D341Med (cell line): ENCODE measurements at regions not wholly inside any gene's neighbourhood (a gene's known extent, or its start where the extent isn't known, plus 50 kb on each side); places are given as distances from the start of the nearest gene placed in this dataset.

Experiments used
- DNase-seq: peaks from one replicate; pipeline ENCODE4 v3.0.0; 2012; ENCODE audit warnings: low spot score

GRCh38 chr4:188554413-188554812 lies 415.2 kb downstream of the TRIML1 start:
- DNase-seq, result no peak

DNA sequence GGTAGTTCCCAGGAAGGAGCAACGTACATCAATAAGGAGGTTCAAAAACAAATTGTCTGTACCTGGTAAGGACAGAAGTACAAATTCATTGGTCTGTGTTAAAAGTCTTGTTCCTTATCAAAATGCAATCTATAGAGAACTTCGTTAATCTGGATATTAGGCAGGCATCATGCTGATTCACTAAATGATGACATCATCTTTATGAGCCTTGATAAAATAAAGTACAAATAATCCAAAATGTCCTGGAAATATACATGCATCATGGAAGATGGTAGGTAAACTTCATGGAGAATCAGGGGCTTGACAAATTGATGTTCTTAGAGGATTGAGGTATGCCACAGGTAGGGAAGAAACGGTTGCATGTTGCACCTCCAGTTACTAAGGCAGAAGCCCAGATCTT lies 433.9 kb downstream of the TRIML1 start:
- DNase-seq, result no peak

- DNase-seq, result no peak
Observed at GRCh38 chr4:188578657-188579056, 439.4 kb downstream of the TRIML1 start.

DNA sequence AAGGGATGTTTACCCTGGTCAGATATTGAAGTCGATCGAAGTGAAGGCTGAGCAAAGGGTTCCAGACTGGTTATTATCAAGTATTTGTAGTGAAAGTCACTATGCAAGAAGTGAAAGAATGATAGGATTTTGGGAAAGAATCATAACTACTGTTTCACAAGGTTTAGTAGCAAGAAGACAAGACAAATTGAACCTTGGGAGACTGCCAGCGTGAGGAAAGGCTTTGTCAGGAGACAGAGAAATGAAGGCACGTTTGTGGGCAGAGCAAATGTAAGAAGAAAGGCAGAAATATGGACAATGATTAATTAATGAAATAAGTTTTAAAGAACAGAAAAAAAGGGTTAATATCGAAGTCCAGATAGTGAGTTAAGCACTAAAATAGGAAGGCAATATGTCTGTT lies 456.8 kb downstream of the TRIML1 start:
- no peak for DNase-seq

DNA sequence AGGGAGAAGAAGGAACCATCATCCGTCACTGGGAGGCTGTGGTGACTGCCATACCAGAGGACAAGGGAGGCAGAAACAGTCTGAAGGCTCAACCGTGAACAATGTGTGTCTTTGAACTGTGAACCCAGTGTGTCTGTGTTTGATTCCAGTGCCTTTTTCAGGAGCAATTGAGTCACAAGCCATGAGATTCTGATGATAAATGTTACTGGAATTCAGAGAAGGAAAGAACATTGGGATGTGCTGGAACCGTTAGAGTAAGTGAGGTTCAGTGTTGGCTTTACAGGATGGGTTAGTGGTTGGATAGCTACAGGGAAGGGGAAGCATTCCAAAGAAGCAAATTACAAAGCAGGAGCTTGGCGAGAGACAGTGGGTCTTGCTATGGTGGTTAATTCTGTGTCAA lies 464.4 kb downstream of the TRIML1 start:
- DNase-seq, result no peak

GRCh38 chr4:188606635-188607034 lies 467.4 kb downstream of the TRIML1 start:
- no peak for DNase-seq

GRCh38 chr4:188611143-188611542 lies 471.9 kb downstream of the TRIML1 start:
- DNase-seq, result no peak

DNA sequence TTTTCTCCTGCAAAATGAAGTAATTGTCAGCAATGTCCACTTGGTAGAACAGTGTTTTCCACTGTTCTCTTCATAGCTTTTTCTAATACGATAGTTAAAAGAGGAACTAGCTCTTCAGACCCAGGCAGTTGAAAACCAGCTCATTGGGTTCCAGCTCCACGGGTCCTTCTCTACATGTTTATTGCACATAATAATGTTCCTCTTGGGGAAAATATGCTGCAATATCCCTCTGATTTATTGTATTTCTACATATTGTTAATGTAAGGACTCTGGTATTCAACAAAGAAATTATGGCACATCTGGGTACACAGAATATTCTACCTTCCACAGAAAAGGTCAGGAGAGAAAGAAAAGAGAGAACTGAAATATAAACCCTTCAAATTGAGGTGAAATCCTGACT lies 473.4 kb downstream of the TRIML1 start:
- no peak for DNase-seq

- DNase-seq, result no peak
Observed at GRCh38 chr4:188613976-188614375, 474.7 kb downstream of the TRIML1 start.

GRCh38 chr4:188619456-188620149 lies 480.4 kb downstream of the TRIML1 start:
- DNase-seq, result no peak

DNA sequence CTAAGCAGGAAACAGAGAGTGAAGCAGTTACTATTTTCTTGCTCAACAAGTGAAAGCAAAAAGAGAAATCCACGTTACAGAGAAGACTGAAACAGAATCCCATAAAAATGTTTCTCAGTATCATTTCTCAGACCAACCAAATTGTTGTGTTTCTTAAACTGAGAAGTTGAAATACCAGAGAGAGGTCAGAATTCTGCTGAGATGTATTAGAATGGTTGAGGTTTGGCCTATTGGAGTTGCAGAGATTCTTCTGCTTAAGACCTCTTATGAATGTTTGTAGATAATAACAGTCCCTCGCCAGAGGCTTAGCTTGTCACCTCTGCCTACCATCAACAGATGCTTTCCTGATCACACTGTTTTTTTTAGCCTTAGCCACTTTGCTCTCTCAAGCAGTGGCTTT lies 481.4 kb downstream of the TRIML1 start:
- DNase-seq, result no peak

DNA sequence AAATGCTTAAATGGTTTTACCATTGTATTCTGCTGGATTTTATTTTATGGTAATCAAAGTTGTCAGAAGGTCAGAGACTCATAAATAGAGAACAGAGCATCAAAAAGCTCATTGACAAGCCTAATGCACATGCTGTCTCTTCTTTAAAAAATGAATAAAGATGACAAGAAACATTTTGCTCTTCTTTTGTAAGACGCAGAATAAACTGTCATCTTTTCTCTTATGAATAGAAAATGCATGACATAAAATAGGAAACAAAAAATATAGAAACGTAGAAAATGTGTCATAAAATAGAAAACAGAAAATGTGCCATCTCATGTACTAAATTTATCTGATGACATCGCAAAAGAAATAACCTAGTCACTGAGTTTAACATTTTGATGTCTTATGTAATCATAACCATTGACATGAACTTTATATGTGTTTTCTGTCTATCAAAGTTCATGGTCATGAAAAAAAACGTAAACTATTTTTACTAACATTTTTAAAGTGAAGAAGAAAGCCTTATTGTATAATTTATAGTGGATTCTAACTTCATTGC lies 484.1 kb downstream of the TRIML1 start:
- no peak for DNase-seq

DNA sequence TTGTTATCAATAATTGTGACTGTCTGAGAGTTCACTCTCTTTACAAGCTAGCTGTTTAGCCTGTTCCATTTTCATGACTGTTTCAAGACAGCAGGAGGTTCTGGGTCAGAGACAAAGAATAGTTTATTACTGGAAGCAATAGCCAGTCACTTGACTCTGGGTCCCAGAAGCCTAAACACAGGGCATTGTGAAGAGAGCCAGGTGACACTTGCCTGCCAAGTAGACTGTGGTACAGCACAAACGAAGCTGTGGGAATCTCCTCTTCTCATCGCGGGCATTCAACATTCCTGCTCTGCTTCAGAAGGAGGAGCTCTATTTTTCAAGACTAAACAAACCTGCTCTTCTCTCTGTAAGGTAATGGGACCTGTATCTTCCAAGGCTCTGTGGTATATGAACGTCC lies 485.1 kb downstream of the TRIML1 start:
- no peak for DNase-seq

GRCh38 chr4:188627892-188628291 lies 488.7 kb downstream of the TRIML1 start:
- DNase-seq, result no peak

DNA sequence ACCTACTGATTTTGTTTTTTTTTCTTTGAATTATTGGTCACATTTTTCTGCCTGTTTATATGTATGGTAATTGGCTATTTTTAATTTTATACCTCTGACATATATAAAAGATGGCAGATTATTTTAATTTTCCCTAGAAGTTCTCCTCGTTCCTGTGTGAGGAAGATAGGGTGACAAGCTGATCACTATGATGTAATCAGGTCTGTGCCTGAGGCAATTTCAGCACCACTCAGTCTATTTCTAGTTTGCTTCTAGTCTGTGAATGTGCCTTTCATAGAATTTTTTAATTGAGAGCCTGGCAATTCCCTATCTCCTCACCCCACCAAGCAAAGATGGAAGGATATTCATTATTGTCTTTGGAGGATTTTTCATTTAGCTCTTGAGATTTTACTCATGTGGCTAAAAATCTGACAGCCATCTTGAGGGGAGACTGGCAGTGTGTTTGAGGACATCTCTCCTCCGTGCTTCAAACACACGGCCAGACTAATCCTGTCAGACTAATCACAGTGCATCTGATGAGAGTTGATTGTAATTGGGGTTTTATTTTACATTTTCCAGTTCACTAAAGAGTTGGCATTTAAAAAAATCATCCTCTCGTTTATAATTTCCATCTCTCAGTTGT lies 500.3 kb downstream of the TRIML1 start:
- no peak for DNase-seq

DNA sequence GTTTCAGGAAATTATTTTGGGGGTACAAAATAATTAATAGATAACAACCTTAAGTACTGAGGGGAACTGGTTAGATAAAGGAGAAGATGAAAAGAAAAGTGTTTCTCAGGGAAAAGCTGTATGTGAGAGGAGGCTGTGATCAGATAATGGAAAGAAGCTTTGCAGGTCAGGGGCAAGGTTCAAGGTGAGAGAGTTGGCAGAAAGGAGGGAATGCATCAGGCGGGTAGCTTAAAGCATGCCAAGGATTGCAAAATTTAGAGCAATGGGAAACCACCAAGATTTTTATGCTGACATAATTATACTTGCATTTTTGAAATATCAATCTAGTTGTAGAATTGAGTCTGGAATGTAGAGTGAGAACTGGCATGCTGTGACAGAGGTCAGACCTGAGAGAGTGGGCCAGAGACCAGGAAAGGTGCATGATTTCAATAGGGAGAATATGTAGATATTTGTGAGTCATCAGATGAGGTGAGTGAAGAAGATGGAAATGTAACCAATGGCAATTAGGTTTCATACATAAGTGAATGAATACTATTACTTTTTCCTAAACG lies 508.7 kb downstream of the TRIML1 start:
- no peak for DNase-seq

GRCh38 chr4:188649635-188650034 lies 510.4 kb downstream of the TRIML1 start:
- no peak for DNase-seq

- DNase-seq, result no peak
Observed at GRCh38 chr4:188650516-188650915, 511.3 kb downstream of the TRIML1 start.

- no peak for DNase-seq
Observed at GRCh38 chr4:188657365-188657764, 518.1 kb downstream of the TRIML1 start.

GRCh38 chr4:188658958-188659522 lies 519.8 kb downstream of the TRIML1 start:
- DNase-seq, result no peak

DNA sequence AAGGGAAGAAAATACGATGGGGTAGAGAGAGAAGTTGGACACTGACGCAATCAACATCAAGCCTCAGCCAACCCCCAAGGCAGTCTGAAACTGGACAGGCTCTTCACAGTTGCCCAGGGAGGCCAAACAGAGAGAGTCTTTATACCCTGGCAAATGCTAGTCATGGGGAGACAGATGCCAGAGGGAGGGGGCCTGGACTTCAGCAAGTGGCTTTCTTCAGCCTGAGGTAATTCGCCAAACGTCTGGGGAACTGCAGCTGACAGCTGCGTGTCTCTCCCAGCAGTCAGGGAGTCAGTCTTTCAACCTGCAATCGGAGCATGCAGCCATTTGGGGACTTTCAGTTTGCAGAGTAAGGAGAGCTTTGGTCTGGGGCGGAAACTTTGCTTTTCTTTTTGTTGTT lies 521.6 kb downstream of the TRIML1 start:
- no peak for DNase-seq

DNA sequence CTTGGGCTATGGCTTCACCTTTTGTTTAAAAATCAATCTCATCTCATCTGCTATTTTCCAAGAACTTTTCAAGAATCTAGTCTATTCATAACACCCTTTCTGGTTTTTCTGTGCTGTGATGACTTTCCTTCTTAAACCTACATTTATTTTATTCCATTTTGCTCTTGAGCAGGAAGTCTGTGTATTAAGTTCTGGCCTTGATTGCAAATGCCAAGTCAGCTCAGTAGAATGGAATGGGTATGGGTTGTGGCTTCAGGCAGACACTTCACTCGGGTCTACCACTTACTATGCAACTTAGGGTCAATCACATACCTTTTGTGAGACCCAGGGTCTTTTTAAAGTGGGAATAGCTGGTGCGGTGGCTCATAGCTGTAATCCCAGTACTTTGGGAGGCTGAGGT lies 522.3 kb downstream of the TRIML1 start:
- DNase-seq, result no peak

DNA sequence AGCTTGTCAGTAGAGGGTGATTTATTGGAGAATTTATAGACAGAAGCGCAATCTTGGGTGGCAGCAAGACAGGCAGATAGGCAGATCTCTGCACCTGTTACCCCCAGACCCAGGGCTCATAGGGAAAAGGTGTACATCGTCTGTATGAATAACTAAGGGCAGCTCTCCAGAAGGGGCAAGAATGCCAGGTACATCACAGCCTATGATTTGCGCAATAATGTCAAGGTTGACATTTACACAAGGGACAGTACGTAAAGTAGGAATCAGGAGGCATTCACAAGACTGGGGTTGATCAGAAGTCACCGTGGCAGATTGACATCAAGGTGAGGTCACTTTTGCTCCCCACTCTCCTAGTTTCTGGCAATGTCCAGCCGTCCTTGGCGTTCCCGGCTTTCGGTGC lies 524.1 kb downstream of the TRIML1 start:
- DNase-seq, result no peak
